ENCODE measurements at regions not wholly inside any gene's neighbourhood (a gene's known extent, or its start where the extent isn't known, plus 50 kb on each side); places are given as distances from the start of the nearest gene placed in this dataset.

GRCh38 chr21:43321611-43322010 lies 105.3 kb downstream of the SIK1 start:
- H2AFZ ChIP-seq (ENCODE audit: insufficient read depth, low read depth, low read length, poor library complexity, severe bottlenecking) = no peak overlapping the region
- CTCF ChIA-PET = no interaction called here
- H3K4me2 ChIP-seq (replicated peaks; ENCODE audit: low read depth, low read length, poor library complexity, severe bottlenecking) = no peak overlapping the region
- 93% methylated on average over 7 of the region's 9 CpGs for WGBS (ENCODE audit: insufficient coverage)
- H3K4me3 Mint-ChIP-seq = no peak overlapping the region
- peaks cover 0 to 3% (median 0%) of the 10 kb centered on the region in 4 experiments for H3K27me3 ChIP-seq (replicated peaks in 1 of 4; ENCODE audit: control extremely low read depth in 1 of 4, control insufficient read depth in 3 of 4, insufficient read depth in 4 of 4, low read length in 3 of 4)
- H3K79me2 ChIP-seq (ENCODE audit: control insufficient read depth, insufficient read depth, low read length) = no peaks in the 10 kb centered on the region
- no peak for ATAC-seq (ENCODE audit: low read depth)
- H3K4me1 ChIP-seq (ENCODE audit: control insufficient read depth in 2 of 2, insufficient read depth in 2 of 2, low read length in 2 of 2) = peaks cover 25 to 37% of the 10 kb centered on the region in 2 donors
- TF ChIP-seq CTCF (IDR thresholded peaks at IDR 0.05) = no peak
- TF ChIP-seq EZH2 (IDR thresholded peaks at IDR 0.05; ENCODE audit: borderline replicate concordance, insufficient read depth, low read depth, low read length, poor library complexity, severe bottlenecking) = no peak
- no peaks in the 10 kb centered on the region for H4K20me1 ChIP-seq (ENCODE audit: control insufficient read depth, insufficient read depth, low read length, poor library complexity, severe bottlenecking)
- H3K27ac Mint-ChIP-seq = no peak overlapping the region
- no peaks in the 10 kb centered on the region for H3K36me3 ChIP-seq (replicated peaks in 1 of 2; ENCODE audit: control extremely low read depth in 1 of 2, control insufficient read depth in 1 of 2, extremely low read depth in 1 of 2, insufficient read depth in 2 of 2, low read length in 1 of 2)
- peaks cover 28% of the 10 kb centered on the region for H3K4me1 Mint-ChIP-seq
- DNase-seq = no peak
- no peak overlapping the region for H3K27ac ChIP-seq (ENCODE audit: low read length in 2 of 2)
- POLR2A ChIA-PET = no interaction called here
- peaks cover 2% of the 10 kb centered on the region for H3K9me3 Mint-ChIP-seq (ENCODE audit: insufficient read depth)
- no peak overlapping the region for H3K9ac ChIP-seq (ENCODE audit: low read length)
- no peak overlapping the region for H3K4me3 ChIP-seq (ENCODE audit: control extremely low read depth in 1 of 5, extremely low read depth in 1 of 5, insufficient read depth in 1 of 5, low read depth in 2 of 5, low read length in 4 of 5)
- H3K27me3 Mint-ChIP-seq = peaks cover 4% of the 10 kb centered on the region
- intact Hi-C loops (cut with micrococcal nuclease) = no loop called here
- peaks cover 0 to 15% (median 8%) of the 10 kb centered on the region in 3 donors for H3K9me3 ChIP-seq (ENCODE audit: control extremely low read depth in 1 of 3, control insufficient read depth in 2 of 3, insufficient read depth in 1 of 3, low read length in 2 of 3)

- H3K36me3 ChIP-seq (replicated peaks in 1 of 2; ENCODE audit: control extremely low read depth in 1 of 2, control insufficient read depth in 1 of 2, extremely low read depth in 1 of 2, insufficient read depth in 2 of 2, low read length in 1 of 2) = no peaks in the 10 kb centered on the region
- no peak for DNase-seq
- ChIA-PET CTCF (no interaction called here), POLR2A (no interaction called here)
- no peak overlapping the region for H3K4me3 Mint-ChIP-seq
- TF ChIP-seq CTCF (IDR thresholded peaks at IDR 0.05) (no peak), EZH2 (IDR thresholded peaks at IDR 0.05; ENCODE audit: borderline replicate concordance, insufficient read depth, low read depth, low read length, poor library complexity, severe bottlenecking) (no peak)
- peaks cover 0 to 7% (median 0%) of the 10 kb centered on the region in 4 experiments for H3K27me3 ChIP-seq (replicated peaks in 1 of 4; ENCODE audit: control extremely low read depth in 1 of 4, control insufficient read depth in 3 of 4, insufficient read depth in 4 of 4, low read length in 3 of 4)
- no peak for ATAC-seq (ENCODE audit: low read depth)
- H3K27ac ChIP-seq (ENCODE audit: low read length in 2 of 2) = no peak overlapping the region
- H4K20me1 ChIP-seq (ENCODE audit: control insufficient read depth, insufficient read depth, low read length, poor library complexity, severe bottlenecking) = no peaks in the 10 kb centered on the region
- peaks cover 2% of the 10 kb centered on the region for H3K9me3 Mint-ChIP-seq (ENCODE audit: insufficient read depth)
- intact Hi-C loops (cut with micrococcal nuclease) = no loop called here
- H3K9ac ChIP-seq (ENCODE audit: low read length) = no peak overlapping the region
- peaks cover 24 to 36% of the 10 kb centered on the region in 2 donors for H3K4me1 ChIP-seq (ENCODE audit: control insufficient read depth in 2 of 2, insufficient read depth in 2 of 2, low read length in 2 of 2)
- no peak overlapping the region for H3K4me2 ChIP-seq (replicated peaks; ENCODE audit: low read depth, low read length, poor library complexity, severe bottlenecking)
- peaks cover 0 to 15% (median 8%) of the 10 kb centered on the region in 3 donors for H3K9me3 ChIP-seq (ENCODE audit: control extremely low read depth in 1 of 3, control insufficient read depth in 2 of 3, insufficient read depth in 1 of 3, low read length in 2 of 3)
- H3K4me3 ChIP-seq (ENCODE audit: control extremely low read depth in 1 of 5, extremely low read depth in 1 of 5, insufficient read depth in 1 of 5, low read depth in 2 of 5, low read length in 4 of 5) = no peak overlapping the region
- H2AFZ ChIP-seq (ENCODE audit: insufficient read depth, low read depth, low read length, poor library complexity, severe bottlenecking) = no peak overlapping the region
- no peaks in the 10 kb centered on the region for H3K79me2 ChIP-seq (ENCODE audit: control insufficient read depth, insufficient read depth, low read length)
- peaks cover 24% of the 10 kb centered on the region for H3K4me1 Mint-ChIP-seq
- H3K27me3 Mint-ChIP-seq = peaks cover 4% of the 10 kb centered on the region
- 82% methylated on average over 5 of the region's 5 CpGs for WGBS (ENCODE audit: insufficient coverage)
- H3K27ac Mint-ChIP-seq = no peak overlapping the region
Measured at GRCh38 chr21:43321111-43321510, 105.8 kb downstream of the SIK1 start.

Data from B cell (primary cell).